ENCODE measurements at regions not wholly inside any gene's neighbourhood (a gene's known extent, or its start where the extent isn't known, plus 50 kb on each side); places are given as distances from the start of the nearest gene placed in this dataset.
A peak's percentile ranks its signal among the peaks of the same experiment; 100 is the strongest.

DNA sequence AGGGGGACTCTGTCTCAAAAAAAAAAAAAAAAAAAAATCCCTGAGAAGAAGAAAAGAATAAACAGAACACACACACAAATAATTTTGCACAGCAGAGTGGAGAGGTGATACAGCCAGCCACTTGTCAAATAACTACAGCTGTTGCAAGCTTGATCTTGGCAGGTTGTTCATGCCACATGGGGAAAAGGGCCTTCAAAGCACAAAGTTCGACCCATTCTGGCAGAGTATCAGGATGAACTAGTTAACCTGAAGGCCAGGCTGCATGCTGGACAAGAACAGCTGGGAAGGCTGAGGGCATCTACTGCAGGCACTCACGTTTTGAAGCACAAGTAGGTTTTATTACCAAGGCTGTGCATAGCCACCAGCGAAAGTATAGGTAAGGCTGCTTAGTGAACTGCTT, 104.1 kb downstream of the KCTD15 start:
- no peak for DNase-seq (ENCODE audit: low spot score)

DNA sequence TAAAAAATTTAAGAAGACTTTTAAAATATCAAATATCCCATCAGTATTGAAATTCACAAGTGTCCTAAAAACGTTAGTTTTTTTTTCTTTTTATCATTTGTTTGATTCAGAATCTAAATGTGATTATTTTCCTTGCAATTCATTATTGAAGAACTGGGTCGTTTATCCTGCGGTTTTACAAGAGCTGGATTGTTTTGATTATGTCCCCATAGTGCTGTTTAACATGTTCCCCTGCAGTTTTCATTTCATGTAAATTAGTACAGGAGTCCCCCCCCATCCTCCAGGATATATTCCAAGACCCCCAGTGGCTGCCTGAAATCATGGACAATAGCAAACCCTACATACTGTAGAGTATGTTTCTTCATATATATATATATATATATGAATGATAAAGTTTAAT, 105.7 kb downstream of the KCTD15 start:
- no peak for DNase-seq (ENCODE audit: low spot score)

DNA sequence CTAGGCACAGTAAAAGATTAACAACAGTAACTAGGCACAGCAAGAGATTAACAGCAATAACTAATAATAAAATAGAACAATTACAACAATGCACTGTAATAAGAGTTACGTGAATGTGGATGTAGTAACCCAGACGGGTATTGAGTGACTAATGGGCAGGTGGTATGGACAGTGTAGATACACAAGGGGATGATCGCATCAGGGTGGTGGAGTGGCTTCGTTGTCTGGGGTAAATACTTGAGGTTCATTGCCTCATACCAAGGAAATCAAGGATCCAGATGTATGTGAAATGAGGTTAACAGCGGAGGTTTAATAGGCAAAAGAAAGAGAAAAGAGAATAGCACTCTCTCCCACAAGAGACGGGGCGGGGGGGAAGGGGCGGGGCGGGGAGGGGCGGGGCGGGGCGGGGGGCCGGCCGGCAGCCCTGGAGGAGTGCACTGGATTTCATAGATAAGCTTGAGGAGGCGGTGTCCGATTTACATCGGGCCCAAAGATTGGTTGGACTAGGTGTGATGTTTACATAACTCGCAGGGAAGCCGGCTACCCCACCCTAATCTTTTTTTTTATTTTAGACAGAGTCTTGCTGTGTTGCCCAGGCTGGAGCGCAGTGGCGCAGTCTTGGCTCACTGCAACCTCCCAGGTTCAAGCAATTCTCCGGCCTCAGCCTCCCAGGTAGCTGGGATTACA, 106.3 kb downstream of the KCTD15 start:
- DNase-seq (ENCODE audit: low spot score) = no peak

DNA sequence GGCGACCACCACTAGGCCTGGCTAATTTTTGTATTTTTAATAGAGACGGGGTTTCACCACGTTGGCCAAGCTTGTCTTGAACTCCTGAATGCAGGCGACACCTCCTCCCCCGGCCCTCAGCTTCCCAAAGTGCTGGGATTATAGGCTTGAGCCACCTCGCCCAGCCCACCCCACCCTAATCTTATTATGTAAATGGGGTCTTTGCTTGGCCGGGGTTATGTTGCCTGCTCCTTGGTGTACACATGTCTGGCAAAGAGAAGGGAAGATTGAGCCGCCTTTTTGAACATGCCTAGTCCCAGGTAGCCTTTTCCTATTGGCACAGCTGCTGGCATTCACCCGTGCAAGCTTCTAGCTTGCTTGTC, 106.8 kb downstream of the KCTD15 start:
- DNase-seq (ENCODE audit: low spot score) = no peak

DNA sequence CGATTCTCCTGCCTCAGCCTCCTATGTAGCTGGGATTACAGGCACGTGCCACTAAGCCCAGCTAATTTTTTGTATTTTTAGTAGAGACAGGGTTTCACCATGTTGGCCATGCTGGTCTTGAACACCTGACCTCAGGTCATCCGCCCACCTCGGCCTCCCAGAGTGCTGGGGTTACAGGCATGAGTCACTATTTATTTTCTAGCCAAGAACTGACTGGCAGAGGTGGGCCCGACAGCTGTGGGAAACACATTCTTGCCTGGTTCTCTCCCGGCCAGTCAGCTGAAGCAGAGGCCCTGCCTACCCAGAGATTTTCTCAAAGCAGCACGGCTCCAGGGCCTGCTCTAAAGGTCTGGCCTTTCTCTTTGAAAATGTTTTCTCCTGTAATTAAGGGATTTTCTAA, 108.0 kb downstream of the KCTD15 start:
- no peak for DNase-seq (ENCODE audit: low spot score)

DNA sequence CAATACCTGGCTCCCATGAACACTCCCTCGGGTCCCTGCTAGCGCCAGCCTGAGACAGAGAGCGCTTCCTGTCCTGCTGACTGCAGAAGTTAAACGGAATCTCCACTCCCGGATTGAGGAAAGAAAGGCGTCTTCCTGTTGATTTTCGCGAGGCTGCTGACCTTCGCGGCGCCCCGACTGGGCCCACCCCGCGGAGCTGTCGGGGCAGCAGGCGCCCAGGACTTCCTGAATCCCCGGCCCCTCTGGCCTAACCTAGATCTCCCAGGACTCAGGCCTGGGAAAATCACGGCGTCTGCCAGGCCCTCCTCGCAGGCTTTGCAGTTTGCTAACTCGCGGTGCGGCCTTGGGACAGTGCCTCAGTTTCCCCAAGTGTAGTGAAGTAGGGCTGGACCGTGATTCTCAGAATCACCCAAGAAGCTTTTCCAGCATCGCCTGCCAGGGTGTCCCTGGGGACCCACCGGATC, 108.8 kb downstream of the KCTD15 start:
- no peak for DNase-seq (ENCODE audit: low spot score)

DNA sequence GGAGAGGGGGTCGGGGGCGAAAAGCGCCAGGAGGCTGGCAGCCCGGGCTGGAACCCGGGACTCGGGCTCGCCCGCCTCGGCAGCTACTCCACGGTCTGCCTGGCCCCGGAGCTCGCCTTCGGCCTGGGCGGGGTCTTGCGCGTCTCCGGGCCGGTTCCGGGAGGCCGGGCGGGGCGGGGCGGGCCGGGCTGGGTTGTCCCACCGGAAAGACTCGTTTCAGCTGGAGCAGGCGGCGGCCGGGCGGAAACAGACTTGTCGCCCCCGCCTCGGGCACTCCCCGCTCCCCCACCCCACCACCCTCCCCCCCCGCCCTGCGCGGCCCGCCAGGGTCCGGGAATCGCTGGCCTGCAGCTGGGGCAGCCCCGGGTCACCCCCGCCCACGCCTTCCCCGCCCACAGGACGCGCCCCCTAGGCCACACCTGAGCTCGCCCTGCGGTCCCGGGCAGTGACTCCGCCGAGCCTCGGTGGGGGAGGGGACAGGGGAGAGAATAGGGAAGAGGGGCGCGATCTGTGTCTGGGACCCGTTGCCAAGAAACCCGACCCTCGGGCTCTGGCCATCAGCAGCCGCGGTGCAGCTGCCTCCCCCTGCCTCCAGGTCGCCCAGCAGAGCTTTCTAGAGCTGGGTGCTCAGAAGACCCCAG, 109.4 kb downstream of the KCTD15 start:
- DNase-seq (ENCODE audit: low spot score) = peak; percentile 76

DNA sequence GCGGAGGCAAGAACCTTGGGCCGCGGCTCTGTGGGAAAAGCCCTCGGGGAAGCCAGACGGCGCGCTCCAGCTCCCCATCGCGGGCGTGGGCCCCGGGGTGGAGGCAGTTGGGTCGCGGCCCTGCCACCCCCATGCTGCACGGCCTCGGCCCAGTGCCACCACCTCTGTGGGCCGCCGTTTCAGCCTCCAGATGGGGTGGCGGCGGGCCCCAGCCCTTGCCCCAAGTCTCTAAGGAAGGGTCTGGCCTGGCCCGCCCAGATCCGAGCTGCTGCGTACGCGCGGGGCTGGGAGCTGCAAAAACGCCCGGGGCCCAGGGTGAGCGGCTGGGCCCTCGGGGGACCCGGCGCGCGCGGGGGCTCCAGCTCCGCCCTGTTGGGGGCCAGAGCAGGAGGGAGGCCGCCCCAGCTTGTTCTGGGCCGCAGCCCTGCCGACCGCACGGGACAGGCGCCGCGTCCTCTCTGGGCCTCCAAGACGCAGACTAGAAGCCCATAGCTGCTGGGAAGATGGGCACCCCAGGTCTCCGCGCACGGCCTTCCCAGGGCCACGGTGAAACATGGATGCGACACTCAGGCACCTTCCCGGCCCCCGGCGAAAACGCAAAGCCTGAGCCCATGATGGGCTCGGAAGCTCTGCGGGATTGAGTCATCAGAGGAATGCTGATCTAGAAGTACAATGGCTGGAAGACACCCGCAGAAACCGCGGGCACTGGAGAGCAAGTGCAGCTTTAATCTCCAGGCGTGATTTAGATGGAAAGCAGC, 110.1 kb downstream of the KCTD15 start:
- no peak for DNase-seq (ENCODE audit: low spot score)

DNA sequence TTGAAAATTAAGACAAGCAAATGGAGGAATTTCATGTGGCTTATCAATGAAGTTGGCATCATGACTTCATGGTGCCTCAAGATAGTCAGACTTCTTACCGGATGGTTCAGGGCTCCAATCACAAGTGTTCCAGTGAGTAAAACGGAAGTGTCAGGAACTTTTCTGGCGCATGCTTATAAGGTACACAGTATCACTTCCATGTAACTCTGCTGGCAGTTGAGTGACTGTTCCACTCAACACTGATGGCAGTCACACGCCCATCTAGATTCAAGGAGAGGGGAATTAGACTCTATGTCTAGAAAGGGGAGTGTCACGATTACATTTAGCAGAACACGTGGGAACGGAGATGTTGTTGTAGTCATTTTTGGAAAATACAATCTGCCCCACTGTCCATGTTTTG, 114.3 kb downstream of the KCTD15 start:
- no peak for DNase-seq (ENCODE audit: low spot score)

DNA sequence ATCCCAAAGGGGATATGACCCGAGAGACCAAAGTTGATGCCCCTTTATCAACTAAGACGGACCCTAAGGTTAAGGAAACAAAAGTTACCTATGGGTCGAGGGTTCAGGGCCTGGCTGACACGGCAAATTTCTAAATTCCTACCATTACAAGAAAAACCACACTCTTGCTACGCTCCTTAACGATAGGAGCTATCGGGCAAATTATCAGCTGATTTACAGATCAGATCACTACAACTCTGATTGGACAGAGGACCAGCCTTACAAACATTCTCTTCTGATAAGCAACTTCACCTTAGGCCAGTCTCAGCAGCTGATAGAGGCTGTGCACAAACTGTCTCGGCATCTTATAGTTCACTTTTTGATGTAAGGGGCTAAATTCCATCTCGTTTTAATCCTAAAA, 117.9 kb downstream of the KCTD15 start:
- DNase-seq (ENCODE audit: low spot score) = no peak

DNA sequence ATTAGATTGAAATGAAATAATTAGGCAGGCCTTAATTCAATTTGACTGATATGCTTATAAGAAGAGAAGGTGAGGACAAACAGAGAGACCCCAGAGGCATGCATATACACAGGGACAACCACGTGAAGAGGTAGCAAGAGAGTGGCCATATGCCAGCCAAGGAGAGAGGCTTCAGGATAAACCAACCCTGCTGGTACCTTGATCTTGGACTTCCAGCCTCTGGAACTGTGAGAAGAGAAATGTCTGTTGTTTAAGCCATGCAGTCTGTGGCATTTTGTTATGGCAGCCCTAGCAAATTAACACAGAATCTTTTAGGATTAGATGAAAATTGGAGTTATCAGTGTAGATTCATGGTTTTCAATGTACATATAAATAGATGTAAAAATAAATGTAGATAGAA, 120.1 kb downstream of the KCTD15 start:
- DNase-seq (ENCODE audit: low spot score) = no peak

DNA sequence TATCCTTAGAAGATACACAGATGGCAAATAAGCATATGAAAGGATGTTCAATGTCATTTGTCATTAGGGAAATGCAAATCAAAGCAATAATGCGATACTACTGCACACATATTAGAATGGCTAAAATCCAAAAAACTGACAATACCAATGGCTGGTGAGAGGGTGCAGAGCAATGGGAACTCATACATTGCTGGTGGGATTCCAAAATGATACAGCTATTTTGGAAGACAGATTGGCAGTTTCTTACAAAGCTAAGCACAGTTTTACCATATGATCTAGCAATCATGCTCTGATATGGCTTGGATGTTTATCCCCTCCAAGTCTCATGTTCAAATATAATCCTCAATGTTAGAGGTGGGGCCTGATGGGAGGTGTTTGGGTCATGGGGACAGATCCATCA, 122.6 kb downstream of the KCTD15 start:
- no peak for DNase-seq (ENCODE audit: low spot score)

DNA sequence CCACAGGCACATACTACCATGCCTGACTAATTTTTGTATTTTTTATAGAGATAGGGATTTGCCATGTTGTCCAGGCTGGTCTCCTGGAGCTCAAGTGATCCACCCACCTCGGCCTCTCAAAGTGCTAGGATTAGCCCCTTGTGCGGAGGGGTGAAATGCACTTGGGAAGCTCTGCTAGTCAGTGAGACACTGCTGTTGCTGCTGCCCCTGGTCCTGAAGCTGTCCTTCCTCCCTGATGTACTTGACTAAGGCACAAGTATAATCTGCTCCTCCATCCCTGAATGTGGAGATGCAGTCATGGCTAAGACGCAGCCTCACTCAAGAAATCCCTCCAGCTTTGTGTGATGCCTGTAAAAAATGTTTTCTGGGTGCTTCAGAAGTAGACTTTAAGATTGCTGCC, 124.5 kb downstream of the KCTD15 start:
- DNase-seq (ENCODE audit: low spot score) = no peak

DNA sequence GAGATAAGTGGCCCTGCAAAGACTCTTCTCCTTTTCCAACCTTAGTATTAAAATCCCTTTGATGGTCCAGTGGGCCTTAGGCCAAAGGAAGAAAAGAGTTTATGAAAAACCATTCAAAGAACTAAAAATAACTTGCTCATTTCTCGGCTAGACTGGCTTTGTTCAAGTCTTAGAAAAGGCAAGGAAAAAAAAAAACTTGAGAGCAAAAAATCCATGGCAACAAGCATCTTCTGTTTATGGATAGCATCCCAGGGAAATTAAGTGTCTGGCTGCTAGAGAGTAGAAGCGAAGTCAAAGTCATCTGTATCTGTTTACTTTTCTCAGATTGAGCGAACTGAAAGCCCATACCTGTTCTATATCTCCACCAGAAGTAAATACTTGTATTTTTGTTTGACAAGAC, 129.6 kb downstream of the KCTD15 start:
- DNase-seq (ENCODE audit: low spot score) = no peak

DNA sequence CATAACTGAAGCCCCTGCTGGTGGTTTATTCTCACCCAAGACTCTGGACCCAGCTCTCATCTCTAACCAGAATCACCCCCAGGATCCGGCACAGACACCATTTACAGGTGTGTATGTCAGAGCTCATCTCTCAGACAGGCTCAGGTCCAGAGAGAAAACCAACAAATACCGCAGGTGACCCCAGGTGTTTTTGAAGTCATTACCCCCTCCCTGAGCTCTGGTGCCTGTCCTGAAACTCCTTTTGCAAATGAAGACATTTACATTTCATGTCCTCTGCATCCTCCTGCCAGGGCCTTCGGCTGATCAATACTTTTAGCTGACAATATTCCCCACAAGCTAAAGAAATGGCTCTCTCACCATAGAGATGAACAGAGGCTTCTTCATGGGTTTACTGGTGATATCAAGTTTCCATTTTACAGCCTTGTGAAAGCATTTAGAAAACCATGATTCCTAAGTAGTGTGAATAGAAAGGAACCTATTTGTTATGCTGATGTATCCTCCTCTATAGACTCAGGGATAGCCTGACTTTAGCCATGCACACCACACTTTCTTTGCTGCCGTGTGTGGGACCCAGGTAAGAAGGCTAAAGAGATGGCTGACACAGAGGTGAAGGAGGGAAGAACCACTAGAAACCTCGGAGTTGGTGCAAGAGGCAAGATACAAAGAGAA, 131.3 kb downstream of the KCTD15 start:
- DNase-seq (ENCODE audit: low spot score) = no peak

DNA sequence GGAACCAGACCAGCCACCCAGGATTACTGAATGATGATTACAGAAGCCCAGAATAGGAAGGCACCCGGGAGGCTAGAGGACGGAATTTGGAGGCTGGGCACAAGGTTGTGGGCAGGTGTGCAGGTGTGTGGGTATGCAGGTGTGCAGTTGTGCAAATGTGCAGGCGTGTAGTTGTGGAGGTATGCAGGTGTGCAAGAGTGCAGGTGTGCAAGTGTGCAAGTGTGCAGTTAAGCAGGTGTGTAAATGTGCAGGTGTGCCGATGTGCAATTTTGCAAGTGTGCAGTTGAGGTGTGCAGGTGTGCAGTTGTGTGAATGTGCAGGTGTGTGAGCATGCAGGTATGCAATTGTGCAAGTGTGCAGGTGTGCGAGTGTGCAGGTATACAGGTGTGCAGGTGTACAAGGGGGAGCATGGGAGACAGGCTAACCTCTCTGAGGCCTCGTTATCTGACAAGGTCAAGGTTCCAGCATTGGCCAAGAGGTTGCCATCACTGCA, 131.8 kb downstream of the KCTD15 start:
- no peak for DNase-seq (ENCODE audit: low spot score)

DNA sequence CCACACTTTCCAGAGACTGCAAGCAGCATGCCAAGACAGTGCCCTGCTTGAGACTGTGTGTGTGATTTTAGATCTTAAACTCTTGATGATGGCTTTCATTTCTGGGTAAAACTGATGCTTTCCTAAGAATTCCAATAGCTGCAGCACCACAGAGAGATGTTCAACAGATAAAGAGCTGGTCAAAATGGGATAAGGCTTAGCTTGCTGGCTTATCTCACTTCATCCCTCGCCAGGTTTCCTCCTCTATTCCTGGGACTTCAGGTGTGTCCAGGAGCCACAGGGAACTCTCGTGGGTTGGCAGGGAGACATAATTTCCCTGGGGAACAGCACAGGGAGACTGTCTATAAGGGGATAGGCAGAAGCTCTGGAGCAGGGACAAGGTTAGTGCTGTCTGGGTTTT, 137.3 kb downstream of the KCTD15 start:
- DNase-seq (ENCODE audit: low spot score) = no peak

DNA sequence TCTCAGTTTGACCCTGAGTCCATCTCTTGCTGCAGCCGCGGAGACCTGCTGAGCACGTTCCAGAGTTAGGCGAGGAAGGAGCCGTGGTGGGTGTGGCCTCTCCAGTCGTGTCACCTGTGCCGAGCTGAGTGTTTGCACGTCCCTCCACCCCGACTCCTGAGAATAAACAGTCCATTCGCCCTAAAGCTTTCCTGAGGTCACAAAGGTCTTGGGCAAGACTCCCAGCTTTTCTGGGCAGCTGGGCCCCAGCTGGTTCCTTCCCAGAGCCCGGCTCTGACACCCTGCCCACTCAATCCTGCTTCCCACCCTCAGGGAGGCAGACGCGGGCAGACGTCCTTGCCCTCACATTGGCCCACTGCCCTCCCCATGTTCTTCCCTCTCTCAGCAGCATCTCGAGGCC, 142.2 kb downstream of the KCTD15 start:
- no peak for DNase-seq (ENCODE audit: low spot score)

DNA sequence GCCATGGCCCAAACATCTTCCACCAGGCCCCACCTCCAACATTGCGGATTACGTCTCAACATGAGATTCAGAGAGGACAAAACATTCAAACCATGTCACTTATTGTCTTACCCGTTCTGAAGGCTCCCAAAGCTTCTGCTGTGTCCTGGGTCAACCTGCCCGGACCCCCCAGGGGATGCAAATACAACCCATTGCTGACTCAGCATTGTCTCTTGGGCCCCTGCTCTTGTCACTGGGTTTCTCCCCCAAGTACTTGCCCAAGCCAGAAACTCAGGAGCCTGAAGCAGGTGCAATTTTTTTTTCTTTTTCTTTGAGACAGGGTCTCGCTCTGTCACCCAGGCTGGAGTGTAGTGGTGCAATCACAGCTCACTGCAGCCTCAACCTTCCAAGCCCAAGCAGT, 144.5 kb downstream of the KCTD15 start:
- no peak for DNase-seq (ENCODE audit: low spot score)

DNA sequence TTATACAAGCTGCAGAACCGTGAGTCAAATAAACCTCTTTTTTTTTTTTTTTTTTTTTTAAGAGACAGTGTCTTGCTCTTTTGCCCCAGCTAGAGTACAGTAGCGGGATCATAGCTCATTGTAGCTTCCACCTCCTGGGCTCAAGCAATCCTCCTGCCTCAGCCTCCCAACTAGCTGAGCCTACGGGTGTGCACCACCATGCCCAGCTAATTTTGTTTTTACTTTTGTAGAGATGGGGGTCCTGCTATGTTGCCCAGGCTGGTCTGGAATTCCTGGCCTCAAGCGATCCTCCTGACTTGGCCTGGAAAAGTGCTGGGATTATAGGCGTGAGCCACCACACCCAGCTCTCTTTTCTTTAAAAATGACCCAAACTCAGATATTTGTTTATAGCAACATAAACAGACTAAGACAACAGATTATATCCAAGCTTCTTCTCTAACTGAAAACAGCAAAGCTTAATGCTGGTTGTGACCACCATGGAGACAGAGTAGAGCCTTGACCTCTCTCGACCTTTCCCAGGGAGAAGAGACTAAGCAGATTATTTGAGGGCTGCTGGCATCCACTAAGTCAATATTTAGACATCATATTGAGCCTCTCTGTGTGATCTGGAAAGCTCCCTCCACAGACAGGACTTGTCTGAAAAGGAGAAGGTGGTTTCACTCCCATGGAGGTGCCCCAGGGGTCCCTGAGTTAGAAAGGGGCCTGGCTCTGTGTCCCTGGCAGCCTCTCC, 150.0 kb downstream of the KCTD15 start:
- peak; percentile 38 for DNase-seq (ENCODE audit: low spot score)

DNA sequence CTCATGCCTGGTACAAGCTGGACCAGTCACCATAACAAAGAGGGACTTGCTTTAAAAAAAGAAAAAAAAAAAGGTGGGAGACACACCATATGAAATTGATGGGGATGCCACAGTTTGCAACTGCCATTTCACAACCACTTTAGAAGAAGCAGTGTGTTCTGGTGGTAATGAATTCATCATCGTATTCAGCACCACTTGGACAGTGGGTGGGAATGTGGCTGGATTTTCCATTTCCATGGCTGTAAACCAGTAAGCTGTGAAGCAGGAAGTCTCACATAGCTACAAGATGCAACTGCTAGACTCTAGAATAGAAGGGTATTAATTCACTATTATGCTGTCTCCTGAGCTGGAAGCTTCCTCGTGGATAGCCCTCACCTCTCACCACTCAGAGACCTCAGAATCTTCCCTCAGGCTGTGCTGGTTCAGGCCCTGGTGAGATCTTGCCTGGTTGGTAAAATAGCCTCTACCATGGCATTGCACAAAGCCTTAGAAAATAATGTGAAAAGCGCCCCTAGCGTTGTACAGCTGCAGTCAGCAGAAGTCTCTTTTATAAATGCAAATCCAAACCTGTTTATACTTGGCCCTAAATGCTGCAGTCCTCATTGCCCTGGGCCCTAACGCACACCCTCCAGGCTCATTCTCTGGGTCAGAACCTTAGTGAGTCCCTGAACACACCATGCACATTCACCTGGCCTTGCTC, 150.7 kb downstream of the KCTD15 start:
- DNase-seq (ENCODE audit: low spot score) = peak; percentile 25
